ENCODE measurements at regions not wholly inside any gene's neighbourhood (a gene's known extent, or its start where the extent isn't known, plus 50 kb on each side); places are given as distances from the start of the nearest gene placed in this dataset.

GRCh38 chr3:107870943-107871638 lies 219.7 kb downstream of the CD47 start (continued):
- TF ChIP-seq BACH1 (IDR thresholded peaks at IDR 0.05; ENCODE audit: low read length) (no peak), CTBP2 (IDR thresholded peaks at IDR 0.05; ENCODE audit: borderline replicate concordance, insufficient read depth, insufficient read length, low read length) (no peak), CREB1 (IDR thresholded peaks at IDR 0.05) (no peak), SIX5 (IDR thresholded peaks at IDR 0.05; ENCODE audit: low read depth, low read length) (no peak), ATF3 (IDR thresholded peaks at IDR 0.05; ENCODE audit: insufficient read depth, low read depth, low read length) (no peak), ATF2 (IDR thresholded peaks at IDR 0.05; ENCODE audit: low read length) (no peak), JUN (IDR thresholded peaks at IDR 0.05; ENCODE audit: low read depth, low read length) (no peak)
